ENCODE measurements at regions not wholly inside any gene's neighbourhood (a gene's known extent, or its start where the extent isn't known, plus 50 kb on each side); places are given as distances from the start of the nearest gene placed in this dataset.
"Not testable (repeated sequence)": the region's sequence is repeated elsewhere in the genome, so short reads cannot be mapped to it uniquely, and the experiment has no call there.

DNA sequence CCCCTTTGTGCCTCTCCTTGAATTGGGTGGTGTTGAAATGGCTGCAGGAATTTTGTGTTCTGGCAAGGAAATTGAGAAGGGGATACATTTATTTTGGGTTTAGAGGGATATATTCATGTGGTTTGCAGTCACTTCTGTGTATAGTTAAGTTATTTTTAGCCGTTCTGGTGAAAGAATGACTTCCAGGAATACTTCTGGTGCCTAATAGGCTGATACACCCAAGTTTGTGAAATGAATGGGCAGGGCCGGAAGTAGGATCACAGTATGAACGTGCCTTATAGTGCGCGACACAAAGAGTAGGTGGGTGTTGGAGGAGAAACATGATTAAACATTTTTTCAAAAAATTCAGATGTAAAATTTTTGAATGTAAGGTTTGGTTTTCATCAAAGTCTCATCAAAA is 168.6 kb upstream of the ATP5MC3 start:
- no peak for DNase-seq (ENCODE audit: low read depth)

DNA sequence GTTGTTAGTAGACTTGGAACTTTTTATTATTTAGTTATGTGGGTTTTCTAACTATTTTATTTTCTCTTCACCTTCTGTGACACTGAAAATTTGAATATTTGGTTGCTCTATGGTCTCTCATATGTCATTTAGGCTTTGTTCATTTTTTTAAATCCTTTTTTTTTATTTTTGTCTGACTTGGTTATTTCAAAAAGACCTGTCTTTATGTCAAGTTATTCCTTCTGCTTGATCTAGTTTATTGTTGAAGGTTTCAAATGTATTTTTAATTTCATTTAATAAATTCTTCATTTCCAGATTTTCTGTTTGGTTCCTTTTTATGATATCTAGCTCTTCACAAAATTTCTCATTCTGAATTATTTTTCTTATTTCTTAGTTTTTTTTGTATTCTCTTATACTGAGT is 160.6 kb upstream of the ATP5MC3 start:
- no peak for DNase-seq (ENCODE audit: low read depth)

DNA sequence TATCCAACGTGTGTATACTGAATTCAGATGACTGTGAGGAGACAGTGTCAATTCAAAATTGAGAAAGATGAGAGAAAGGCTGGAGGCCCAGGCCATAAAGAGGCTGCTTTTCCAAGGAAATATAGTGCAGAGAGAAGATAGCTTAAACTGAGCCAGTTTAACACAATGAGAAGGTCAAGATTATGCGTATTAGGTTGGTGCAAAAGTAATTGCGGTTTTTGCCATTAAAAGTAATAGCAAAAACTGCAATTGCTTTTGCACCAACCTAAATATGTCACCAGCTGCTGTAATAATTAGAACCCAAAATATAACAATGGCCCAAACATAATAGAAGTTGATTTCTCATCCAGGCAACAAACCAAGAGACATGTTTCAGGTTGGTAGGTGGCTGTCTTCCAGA is 148.7 kb upstream of the ATP5MC3 start:
- no peak for DNase-seq (ENCODE audit: low read depth)

DNA sequence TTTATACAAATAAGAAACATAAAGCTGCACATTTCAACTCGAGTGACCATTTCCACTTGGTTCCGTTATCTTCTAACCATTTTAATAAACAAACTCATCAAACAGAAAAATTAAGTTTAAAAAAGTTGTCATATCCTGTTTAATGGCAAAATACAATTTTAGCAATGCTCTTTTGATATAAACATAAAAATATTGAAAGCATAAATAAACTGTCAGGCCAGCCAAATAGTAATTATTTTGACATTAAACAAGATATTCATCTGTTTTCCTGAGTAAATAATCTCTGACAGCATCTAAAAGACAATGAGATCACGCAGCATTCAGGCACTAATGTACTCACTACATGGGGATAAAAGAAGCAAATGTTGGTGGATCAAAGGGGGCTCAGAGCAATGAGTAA is 145.3 kb upstream of the ATP5MC3 start:
- DNase-seq (ENCODE audit: low read depth) = no peak

DNA sequence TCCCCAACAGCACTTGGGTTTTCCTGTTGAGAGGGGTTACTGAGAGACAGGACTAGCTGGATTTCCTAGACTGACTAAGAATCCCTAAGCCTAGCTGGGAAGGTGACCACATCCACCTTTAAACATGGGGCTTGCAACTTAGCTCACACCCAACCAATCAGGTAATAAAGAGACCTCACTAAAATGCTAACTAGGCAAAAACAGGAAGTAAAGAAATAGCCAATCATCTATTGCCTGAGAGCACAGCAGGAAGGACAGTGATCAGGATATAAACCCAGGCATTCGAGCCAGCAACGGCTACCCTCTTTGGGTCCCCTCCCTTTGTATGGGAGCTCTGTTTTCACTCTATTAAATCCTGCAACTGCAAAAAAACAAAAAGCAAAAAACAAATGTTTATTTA is 144.7 kb upstream of the ATP5MC3 start:
- not testable (repeated sequence) for DNase-seq (ENCODE audit: low read depth)

DNA sequence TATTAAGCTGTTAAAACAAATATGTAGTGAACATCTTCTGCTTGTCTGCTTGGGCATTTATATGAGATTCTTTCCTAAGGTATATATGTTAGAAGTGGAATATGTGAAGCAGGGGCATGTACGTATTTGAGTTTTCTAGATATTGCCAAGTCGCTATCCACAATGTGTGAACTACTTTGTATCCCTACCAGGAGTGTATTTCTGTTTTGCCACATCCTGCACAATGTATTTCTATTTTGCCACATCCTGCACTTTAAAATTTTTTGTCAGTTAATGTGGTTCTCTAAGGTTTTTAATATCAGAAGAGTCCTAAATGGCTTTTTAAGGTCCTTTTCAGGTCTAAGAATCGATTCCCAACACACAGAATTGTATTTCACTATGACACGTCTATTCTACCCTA is 141.7 kb upstream of the ATP5MC3 start:
- no peak for DNase-seq (ENCODE audit: low read depth)

DNA sequence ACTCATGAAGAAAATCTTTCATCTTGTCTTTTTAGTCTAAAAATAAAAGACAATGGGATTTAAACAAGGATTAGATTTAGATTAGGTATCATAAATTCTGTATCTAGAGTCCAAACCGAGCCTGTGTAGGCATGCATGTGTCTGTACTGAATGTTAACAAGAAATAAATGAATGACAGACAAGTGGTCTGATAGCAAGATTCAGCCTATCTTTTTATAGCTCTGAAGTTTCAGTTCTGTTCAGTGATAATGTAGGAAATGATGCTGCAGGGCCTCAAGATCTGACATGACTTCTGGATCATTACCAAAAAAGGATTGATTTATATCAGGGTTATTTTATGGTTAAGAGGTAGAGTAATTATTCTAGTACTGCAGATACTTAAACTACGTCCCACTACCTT is 137.0 kb upstream of the ATP5MC3 start:
- DNase-seq (ENCODE audit: low read depth) = no peak

DNA sequence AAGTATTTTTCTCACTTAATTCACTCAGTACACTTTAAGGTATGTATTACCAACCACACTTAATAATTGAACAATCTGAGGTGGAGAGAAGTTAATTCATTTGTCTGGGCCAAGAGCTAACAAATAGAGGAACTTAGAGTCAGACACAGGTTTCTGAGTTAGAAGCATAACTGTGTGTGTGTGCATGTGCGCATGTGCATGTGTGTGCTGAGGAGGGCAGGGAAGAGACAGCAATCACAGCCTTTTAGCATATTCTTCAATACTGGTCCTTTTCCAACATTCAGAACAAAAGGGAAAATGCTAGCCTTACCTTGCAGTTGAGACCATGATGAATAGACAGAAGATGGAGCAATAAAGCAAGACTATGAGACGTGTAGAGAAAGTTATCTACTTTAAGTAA is 136.2 kb upstream of the ATP5MC3 start:
- DNase-seq (ENCODE audit: low read depth) = no peak

DNA sequence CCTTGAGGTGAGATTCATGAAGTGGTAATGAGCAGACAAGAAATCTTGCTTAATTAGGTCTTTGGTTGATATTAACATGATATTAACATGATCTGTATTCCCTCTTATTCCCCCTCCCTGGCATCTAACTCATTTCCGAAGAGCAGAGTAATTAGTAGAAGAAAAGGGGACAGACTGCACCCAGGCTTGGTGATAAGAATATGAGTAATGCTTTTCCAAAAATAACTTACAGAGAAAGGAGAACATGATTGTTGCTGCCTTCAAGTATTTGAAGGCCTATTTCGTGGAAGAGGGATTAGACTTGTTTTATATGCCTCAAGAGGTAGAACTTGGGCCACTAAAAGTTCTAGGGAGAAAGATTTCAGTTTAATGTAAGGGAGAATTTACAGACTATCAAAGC is 130.6 kb upstream of the ATP5MC3 start:
- DNase-seq (ENCODE audit: low read depth) = no peak

DNA sequence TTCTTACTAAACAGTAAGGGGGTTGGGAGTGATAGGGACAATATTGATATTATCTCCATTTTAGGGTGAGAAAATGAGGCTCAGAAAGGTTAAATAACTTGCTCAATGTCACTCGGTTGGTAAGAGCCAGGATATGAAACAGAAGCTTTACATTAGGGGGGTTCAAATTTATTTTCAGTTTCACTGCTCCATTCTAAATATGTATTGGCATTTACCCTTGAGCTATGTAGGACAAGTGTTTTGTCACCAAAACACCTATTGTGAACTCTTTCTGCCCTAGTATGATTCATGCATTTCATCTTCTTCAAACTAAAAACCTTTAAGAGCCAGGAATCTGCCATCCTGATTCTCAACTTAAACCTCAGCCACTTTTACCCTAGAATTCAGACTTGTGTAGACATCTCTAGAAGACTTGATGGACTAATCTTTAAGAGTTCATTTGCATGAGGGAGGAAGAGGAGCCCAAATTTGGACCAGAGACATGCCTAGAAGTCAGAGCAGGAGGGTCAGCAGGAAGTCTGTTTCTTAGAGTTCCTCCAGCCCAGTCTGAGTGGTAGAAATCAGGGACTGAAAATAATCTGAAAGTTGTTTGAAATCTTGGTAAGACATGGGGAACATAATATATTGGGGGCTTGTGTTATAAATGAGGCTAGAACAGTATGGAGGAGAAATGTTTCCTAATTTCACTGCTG is 129.4 kb upstream of the ATP5MC3 start:
- no peak for DNase-seq (ENCODE audit: low read depth)

DNA sequence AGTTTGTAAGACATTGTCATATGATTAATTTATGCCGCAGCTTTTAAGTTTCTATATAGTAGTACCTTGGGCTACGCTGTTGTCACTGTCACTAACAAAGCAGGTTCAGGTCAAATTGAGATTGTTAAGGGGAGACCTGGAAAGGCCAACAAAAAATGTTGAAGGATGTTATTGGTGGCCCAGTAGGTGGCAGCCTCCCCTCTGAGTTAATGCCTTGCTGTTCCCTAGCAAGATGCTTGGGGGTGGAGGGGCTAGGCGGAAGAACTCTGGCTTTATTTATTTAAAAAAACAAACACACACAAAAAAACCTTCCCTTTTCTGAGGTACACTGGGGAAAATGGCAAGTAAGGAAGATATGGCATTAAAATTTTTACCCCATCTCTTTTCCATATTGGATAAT is 128.3 kb upstream of the ATP5MC3 start:
- DNase-seq (ENCODE audit: low read depth) = no peak

DNA sequence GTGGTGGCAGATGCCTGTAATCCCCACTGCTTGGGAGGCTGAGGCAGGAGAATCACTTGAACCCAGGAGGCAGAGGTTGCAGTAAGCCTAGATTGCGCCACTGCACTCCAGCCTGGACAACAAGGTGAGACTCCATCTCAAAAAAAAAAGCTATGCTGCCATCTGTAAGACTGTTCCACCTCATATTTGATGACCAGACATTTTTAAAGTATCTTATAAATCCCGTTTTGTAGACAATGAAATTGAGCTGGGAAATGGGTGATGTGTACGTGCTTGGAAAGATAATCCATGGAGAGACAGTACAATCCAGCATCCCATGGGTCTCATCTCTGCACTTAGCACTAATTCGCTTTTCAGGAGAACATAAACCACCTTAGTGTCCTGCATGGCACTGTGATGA is 126.5 kb upstream of the ATP5MC3 start:
- DNase-seq (ENCODE audit: low read depth) = no peak

DNA sequence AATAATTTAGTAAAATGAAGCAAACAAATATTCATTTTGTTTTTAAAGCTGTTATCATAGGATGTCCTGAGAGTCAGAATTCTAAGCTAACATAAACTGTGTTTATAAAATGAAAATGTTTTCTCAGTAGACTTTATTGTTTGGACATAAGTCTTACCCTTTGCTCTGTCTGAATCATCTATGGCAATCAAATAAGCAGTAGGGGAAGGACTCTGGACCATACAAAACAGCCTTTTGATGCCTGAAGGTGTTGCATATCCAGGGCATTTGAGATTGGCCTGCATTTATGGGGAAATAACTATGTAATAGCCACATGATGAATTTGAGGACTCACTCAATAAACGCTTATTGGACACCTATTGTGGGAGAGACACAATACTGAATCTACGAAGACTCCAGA is 123.0 kb upstream of the ATP5MC3 start:
- DNase-seq (ENCODE audit: low read depth) = no peak

DNA sequence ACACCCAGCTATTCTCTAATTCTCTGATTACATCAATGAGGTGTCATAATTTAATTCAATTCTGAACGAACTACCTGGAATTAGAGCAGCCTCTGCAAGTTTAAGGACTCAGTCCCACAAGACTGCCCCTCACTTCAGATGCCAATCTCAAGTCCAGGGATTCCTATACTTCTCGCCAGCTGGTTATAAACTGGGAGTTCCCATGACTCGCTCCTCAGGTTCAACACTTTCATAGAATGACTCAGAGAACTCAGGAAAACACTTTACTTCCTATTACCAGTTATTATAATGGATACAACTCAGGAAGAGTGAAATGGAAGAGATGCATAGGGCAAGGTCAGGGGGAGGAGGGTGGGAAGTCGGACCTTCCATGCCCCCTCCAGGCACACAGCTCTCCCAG is 112.3 kb upstream of the ATP5MC3 start:
- DNase-seq (ENCODE audit: low read depth) = no peak

DNA sequence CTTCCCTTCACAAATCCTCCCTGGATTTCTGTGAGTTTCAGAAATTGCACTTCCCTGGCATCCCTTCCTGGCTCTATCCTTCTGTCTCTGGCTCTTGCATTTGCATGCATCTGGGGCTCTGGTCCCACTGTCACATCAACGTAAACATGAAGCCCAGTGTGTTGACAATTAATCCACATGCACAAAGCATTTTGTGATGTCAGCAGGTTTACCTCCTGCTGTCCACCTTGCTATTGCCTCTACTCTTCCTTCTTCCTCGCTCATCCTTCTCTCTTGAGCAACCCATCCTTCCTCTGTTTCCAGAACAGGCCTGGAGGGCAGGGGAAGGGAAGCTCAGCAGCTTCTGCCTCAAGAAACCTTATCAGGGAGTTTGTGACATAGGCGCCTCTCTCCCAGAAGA is 111.7 kb upstream of the ATP5MC3 start:
- no peak for DNase-seq (ENCODE audit: low read depth)

DNA sequence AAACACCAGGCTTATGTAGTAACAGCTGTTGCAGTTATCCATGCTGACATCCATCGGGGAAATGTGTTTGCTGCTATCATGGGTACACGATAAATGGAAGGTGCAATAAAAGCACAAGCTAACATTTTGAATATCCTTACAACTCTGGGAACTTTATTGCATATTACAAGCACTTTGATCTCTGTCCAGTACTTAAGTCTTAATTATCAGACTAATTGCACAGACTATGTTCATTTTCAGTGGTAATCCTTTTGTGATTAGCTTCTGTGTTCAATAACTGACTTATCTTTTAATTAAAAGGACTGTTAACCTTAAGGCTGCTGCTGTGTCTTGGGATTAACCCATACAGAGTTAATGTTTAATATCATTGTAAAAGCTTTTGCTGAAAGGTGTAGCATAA is 101.4 kb upstream of the ATP5MC3 start:
- no peak for DNase-seq (ENCODE audit: low read depth)

DNA sequence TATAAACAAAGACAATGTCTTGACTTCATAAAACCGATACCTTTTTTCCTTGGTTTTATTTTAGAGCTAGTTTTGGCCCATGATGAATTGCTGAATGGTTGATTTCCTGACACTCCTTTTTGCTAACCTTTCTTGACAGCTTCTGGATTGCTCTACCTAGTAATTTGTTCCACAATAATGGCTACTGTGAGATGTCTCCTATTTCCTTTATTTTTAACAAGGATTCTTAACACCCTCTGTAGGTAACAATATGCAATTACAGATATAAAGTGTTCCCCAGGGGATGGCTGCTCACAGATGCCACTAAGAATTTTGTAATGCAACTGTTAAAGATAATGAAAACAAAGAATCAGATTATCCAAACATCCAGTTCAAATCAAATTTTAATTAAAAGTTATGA is 100.8 kb upstream of the ATP5MC3 start:
- DNase-seq (ENCODE audit: low read depth) = no peak

DNA sequence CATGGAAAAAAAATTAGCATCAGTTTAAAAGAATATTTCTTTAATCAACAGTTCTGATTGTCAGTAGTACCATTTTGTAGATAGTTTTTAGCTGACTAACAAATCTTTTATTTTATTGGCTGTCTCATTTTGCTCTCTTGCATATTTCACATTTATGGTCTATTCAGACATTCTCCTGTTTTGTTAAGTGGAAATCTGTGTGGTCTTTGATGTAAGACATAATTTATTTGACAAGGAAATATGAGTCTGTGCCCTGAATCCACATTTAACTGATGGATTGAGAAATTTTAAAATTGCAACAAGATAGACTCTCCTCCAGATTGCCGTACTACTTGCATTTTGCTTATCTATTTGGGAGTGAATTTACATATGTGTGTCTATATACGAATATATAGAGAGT is 96.3 kb upstream of the ATP5MC3 start:
- DNase-seq (ENCODE audit: low read depth) = no peak

DNA sequence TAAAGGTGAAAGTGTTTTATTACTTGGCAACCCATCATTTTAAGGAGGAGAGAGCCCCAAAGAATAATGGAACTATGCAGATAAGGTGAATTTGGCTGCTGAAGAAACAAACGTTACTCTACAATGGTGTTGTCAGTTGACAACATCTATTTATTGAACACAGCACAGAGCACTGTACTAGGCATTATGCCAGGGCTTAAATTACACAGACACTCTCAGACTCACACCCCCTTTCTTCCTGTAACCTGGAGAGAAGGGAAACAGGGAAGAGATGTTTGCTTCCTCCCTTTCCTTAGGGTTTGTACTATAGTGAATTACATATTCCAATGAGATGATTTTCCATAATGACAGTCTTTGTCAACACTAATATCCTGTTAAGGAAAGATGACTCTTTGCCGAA is 94.0 kb upstream of the ATP5MC3 start:
- DNase-seq (ENCODE audit: low read depth) = no peak

DNA sequence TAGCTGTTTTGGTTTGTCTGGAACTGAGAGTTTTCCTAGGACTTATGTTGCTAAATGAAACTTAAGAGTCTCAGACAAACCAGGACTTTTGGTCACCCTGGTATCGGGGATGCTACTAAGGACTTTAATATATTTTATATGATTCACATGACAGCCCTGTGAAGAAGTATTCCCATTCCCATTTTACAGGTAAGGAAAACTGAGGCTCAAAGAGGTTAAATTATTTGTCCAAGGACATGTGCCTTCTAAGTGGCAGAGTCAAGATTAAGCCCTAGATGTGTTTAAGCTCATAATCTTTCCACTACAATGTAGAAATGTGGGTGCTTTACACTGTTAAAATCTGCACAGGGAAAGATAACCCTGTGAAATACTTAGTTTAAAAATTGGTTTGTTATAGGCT is 77.7 kb upstream of the ATP5MC3 start:
- DNase-seq (ENCODE audit: low read depth) = no peak

DNA sequence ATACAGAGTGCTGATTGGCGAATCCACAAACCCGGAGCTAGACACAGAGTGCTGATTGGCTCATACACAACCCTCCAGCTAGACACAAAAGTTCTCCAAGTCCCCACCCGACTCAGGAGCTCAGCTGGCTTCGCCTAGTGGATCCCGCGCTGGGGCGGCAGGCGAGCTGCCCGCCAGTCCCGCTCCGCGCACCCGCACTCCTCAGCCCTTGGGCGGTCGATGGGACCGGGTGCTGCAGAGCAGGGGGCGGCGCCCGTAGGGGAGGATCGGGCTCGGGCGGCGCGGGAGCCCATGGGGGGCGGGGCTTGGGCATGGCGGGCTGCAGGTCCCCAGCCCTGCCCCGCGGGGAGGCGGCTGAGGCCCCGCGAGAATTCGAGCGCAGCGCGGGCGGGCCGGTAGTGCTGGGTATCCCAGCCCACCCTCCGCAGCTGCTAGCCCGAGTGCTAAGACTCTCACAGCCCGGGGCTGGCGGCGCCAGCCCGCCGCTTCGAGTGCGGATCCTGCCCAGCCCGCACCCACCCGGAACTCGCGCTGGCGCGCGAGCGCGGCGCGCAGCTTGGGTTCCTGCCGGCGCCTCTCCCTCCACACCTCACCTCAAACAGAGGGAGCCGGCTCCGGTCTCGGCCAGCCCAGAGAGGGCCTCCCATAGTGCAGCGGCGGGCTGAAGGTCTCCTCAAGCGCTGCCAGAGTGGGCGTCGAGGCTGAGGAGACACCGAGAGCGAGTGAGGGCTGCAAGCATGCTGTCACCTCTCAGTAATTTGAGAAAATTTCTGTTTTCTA is 75.5 kb upstream of the ATP5MC3 start:
- DNase-seq (ENCODE audit: low read depth) = no peak

DNA sequence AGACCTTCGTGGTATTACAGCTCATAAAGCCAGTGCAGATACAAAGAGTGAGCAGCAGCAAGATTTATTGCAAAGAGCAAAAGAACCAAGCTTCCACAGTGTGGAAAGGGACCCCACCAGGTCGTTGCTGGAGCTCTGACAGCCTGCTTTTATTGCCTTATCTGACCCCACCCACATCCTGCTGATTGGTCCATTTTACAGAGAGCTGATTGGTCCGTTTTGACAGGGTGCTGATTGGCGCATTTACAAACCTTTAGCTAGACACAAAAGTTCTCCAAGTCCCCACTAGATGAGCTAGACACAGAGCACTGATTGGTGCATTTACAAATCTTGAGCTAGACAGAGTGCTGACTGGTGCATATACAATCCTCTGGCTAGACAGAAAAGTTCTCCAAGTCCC is 74.9 kb upstream of the ATP5MC3 start:
- not testable (repeated sequence) for DNase-seq (ENCODE audit: low read depth)

DNA sequence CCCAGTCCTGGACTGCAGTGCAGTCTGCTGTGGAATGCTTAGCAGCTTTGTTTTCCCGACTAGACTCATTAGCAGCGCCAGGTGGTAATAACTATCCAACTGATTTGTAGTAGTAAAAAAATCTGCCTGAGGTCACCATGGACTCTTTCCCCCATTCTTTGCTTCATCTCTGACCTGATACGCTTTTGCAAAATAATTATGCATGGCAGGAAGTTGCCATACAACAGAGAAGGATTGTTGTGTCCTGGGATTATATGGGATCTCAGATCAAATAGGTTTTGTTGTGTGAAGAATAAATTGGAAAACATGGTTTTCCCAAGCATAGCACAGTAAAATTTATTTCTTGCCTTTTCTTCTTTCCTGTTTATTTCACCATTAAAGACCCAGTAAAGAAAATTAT is 72.4 kb upstream of the ATP5MC3 start:
- DNase-seq (ENCODE audit: low read depth) = no peak

DNA sequence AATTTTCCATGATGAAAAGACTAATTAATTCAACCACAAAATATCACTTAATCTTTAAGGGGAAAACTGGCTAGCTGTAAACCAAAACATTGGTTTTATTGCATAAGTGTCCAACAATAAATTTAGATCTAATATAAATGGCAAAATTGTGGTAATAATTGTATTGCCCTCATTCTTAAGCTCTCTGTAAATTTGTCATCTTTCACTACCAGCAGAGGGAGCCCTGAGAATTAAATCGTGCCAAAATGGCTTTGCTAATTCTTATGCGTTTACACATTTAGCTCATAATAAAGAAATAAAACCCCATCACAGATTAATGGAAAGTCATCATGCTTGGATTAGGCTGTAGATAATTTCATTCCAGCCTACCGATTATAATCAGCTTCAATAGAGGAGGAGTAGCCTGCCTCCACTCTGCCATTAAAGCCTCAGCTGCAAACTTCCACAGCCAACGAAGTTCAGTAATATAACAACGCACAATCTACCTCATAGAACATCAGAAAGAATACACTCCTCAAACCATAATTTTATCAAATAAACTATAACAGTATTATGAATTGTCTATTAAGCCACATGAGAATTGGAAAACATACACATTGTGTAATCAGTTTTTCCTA is 70.0 kb upstream of the ATP5MC3 start:
- DNase-seq (ENCODE audit: low read depth) = no peak
